Mammary epithelial cell (primary cell): ENCODE measurements at regions not wholly inside any gene's neighbourhood (a gene's known extent, or its start where the extent isn't known, plus 50 kb on each side); places are given as distances from the start of the nearest gene placed in this dataset.

Experiments
- EZH2 ChIP-seq: IDR thresholded peaks from 2 replicates; pipeline ENCODE4 v1.6.1; 2012; ENCODE audit warnings: low read length, inconsistent platforms, borderline replicate concordance
- TF ChIP-seq, protein P1 (sequence below), 2 donors: IDR thresholded peaks in 1 of 2; conservative IDR thresholded peaks in 1 of 2; 2 replicates each; pipeline ENCODE4 v1.5.1; 2011 to 2012; ENCODE audit warnings: inconsistent platforms in 2 of 2, low read length in 2 of 2, mild to moderate bottlenecking in 2 of 2, control low read depth in 1 of 2, low read depth in 1 of 2; ENCODE audit not compliant: insufficient read depth in 1 of 2; ENCODE audit errors: extremely low read depth in 1 of 2

GRCh38 chr1:239647045-239647444, 260.7 kb downstream of the CHRM3 start:
- TF ChIP-seq, protein P1, sequence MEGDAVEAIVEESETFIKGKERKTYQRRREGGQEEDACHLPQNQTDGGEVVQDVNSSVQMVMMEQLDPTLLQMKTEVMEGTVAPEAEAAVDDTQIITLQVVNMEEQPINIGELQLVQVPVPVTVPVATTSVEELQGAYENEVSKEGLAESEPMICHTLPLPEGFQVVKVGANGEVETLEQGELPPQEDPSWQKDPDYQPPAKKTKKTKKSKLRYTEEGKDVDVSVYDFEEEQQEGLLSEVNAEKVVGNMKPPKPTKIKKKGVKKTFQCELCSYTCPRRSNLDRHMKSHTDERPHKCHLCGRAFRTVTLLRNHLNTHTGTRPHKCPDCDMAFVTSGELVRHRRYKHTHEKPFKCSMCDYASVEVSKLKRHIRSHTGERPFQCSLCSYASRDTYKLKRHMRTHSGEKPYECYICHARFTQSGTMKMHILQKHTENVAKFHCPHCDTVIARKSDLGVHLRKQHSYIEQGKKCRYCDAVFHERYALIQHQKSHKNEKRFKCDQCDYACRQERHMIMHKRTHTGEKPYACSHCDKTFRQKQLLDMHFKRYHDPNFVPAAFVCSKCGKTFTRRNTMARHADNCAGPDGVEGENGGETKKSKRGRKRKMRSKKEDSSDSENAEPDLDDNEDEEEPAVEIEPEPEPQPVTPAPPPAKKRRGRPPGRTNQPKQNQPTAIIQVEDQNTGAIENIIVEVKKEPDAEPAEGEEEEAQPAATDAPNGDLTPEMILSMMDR (conservative IDR thresholded peaks at IDR 0.05 in 1 of 2, IDR thresholded peaks at IDR 0.05 in 1 of 2; ENCODE audit: extremely low read depth in 1 of 2, insufficient read depth in 1 of 2, low read depth in 1 of 2, low read length in 2 of 2), result no peak
- TF ChIP-seq EZH2, result no peak
